ENCODE measurements at regions not wholly inside any gene's neighbourhood (a gene's known extent, or its start where the extent isn't known, plus 50 kb on each side); places are given as distances from the start of the nearest gene placed in this dataset.

DNA sequence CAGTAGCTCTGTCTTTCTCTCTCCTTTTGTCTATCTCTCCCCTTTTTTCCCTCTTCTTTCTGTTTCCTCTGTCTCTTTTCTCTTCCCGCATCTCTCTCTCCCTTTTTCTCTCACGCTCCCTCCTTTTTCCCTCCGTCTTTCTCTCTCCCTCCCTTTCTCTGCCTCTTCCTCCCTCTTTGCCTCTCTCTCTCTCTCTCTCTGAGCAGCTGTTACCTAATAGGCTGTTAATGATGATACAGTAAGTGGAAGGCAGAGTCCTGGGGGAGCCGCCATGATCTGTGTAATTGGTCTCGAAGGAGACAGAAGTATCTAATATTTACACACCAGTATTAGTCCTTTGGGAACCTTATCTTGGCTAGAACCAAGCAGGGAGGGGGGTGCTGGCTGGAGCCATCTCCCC lies 136.1 kb upstream of the CIBAR2 start:
- TF ChIP-seq EZH2 (IDR thresholded peaks at IDR 0.05) (no peak), POLR2AphosphoS5 (IDR thresholded peaks at IDR 0.05; ENCODE audit: borderline replicate concordance, low read depth, low read length) (no peak), FOXP2 (optimal IDR thresholded peaks at IDR 0.05; ENCODE audit: control extremely low read depth, extremely low read length, insufficient read depth) (no peak)
- DNase-seq (ENCODE audit: low read depth, low spot score) = no peak
- no peaks in the 10 kb centered on the region for H3K9me3 ChIP-seq (ENCODE audit: low read depth, low read length)
- H3K4me3 ChIP-seq = no peak overlapping the region
- no peaks in the 10 kb centered on the region for H3K36me3 ChIP-seq (ENCODE audit: insufficient read depth, low read length)
- H3K9ac ChIP-seq (ENCODE audit: insufficient read length) = no peak overlapping the region
- no peak overlapping the region for H3K27ac ChIP-seq

DNA sequence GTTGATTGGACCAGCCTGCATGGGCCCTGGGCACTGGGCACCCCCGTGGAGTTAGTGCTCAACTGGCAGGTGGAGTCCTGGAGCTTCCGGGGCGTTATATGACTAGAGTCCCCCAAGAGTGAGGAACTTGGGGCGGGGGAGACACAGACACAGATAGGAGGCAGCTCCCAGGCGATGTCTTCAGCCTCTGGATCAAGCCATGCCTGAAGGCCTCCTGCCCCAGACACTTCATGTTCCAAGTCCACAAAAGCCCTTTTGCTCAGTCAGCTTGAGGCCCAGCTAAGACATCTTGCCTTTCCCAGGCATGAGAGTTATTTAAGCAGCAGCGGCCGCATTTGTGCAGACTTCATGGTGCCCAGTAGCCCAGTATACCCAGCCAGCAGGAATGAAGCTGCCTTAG lies 136.6 kb upstream of the CIBAR2 start:
- DNase-seq (ENCODE audit: low read depth, low spot score) = no peak
- H3K9me3 ChIP-seq (ENCODE audit: low read depth, low read length) = no peaks in the 10 kb centered on the region
- H3K27ac ChIP-seq = no peak overlapping the region
- TF ChIP-seq FOXP2 (optimal IDR thresholded peaks at IDR 0.05; ENCODE audit: control extremely low read depth, extremely low read length, insufficient read depth) (no peak), EZH2 (IDR thresholded peaks at IDR 0.05) (no peak), POLR2AphosphoS5 (IDR thresholded peaks at IDR 0.05; ENCODE audit: borderline replicate concordance, low read depth, low read length) (no peak)
- no peaks in the 10 kb centered on the region for H3K36me3 ChIP-seq (ENCODE audit: insufficient read depth, low read length)
- H3K9ac ChIP-seq (ENCODE audit: insufficient read length) = no peak overlapping the region
- H3K4me3 ChIP-seq = no peak overlapping the region

DNA sequence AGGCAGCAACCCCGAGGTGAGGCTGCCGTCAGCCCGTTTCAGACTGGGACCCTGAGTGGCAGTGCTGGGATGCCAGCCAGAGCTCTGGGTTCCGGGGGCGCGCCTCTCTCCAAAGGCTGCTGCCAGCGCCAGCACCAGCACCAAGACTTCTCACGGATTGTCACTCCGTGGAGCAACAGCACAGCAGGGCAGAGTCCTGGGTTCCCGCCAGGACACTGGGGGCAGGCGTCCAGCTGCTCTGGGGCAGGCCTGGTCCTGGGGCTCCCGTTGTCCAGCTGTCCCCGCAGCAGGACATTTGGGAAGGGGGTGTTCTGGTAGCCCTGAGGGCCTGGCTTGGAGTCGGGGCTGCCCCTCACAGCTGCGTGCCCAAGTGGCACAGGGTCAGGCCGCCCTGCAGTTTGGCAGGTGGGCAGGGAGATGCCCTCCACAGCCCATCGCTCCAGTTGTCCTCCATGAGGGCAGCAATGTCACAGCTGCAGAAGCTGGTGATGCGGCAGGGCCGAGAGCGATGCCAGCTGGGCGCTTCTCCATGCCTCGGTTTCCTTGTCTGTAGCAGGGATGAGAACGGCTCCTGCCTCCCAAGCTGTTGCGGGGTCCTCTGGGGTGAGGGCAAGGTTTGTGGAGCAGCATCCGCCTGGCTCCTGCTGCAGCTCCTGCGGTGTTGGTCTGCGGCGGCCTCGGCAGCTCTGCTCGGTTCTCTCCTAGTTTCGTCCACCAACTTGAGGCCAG lies 137.3 kb upstream of the CIBAR2 start:
- H3K27ac ChIP-seq = no peak overlapping the region
- TF ChIP-seq POLR2AphosphoS5 (IDR thresholded peaks at IDR 0.05; ENCODE audit: borderline replicate concordance, low read depth, low read length) (no peak), EZH2 (IDR thresholded peaks at IDR 0.05) (no peak), FOXP2 (optimal IDR thresholded peaks at IDR 0.05; ENCODE audit: control extremely low read depth, extremely low read length, insufficient read depth) (no peak)
- no peak overlapping the region for H3K9ac ChIP-seq (ENCODE audit: insufficient read length)
- no peaks in the 10 kb centered on the region for H3K36me3 ChIP-seq (ENCODE audit: insufficient read depth, low read length)
- H3K9me3 ChIP-seq (ENCODE audit: low read depth, low read length) = no peaks in the 10 kb centered on the region
- no peak for DNase-seq (ENCODE audit: low read depth, low spot score)
- H3K4me3 ChIP-seq = no peak overlapping the region

DNA sequence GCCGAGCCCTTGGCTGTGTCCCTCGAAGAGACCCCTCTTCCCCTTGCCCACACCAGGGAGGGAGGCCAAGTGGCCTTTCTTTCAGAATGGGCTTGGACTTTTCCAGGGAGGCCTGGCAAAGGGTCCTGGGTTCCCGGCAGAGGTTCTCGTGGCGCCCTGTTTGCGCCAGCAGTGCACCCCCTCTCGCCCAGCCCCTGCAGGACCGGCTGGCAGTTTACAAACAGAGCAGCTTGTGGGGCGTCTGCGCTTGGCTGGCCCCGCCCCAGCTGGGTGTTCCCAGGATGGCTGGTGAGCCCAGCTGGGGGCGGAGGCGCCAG lies 137.8 kb upstream of the CIBAR2 start:
- H3K4me3 ChIP-seq = no peak overlapping the region
- no peak overlapping the region for H3K9ac ChIP-seq (ENCODE audit: insufficient read length)
- no peaks in the 10 kb centered on the region for H3K36me3 ChIP-seq (ENCODE audit: insufficient read depth, low read length)
- no peak for DNase-seq (ENCODE audit: low read depth, low spot score)
- H3K9me3 ChIP-seq (ENCODE audit: low read depth, low read length) = no peaks in the 10 kb centered on the region
- TF ChIP-seq POLR2AphosphoS5 (IDR thresholded peaks at IDR 0.05; ENCODE audit: borderline replicate concordance, low read depth, low read length) = no peak
- TF ChIP-seq EZH2 (IDR thresholded peaks at IDR 0.05) = no peak
- TF ChIP-seq FOXP2 (optimal IDR thresholded peaks at IDR 0.05; ENCODE audit: control extremely low read depth, extremely low read length, insufficient read depth) = no peak
- no peak overlapping the region for H3K27ac ChIP-seq

DNA sequence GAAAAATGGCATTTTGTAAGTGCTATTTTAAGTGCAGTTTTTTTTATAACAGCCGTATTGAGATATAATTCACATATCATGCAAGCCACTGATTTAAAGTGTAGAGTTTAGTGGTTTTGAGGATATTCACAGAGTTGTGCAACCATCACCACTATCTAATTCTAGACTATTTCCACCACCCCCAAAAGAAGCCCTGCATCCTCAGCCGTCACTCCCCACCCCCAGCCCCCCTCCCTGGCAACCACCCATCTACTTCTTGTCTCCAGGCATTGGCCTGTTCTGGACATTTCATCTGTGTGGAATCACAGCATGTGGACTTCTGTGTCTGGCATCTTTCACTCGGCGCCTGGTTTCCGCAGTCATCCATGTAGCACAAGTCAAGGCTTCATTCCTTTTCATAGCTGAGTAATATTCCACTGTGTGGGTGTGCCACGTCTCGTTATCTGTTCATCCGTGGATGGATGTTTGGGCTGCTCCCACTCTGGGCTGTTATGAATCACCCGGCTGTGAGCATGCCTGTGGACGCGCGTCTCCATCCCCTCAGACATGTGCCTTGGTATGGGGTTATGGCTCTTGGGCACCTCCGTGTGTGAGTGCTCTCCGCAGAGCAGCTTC lies 138.4 kb upstream of the CIBAR2 start:
- DNase-seq (ENCODE audit: low read depth, low spot score) = no peak
- Histone ChIP-seq H3K27ac (no peak overlapping the region), H3K36me3 (ENCODE audit: insufficient read depth, low read length) (no peaks in the 10 kb centered on the region), H3K9me3 (ENCODE audit: low read depth, low read length) (no peaks in the 10 kb centered on the region), H3K9ac (ENCODE audit: insufficient read length) (no peak overlapping the region), H3K4me3 (no peak overlapping the region)
- TF ChIP-seq FOXP2 (optimal IDR thresholded peaks at IDR 0.05; ENCODE audit: control extremely low read depth, extremely low read length, insufficient read depth) (no peak), EZH2 (IDR thresholded peaks at IDR 0.05) (no peak)

DNA sequence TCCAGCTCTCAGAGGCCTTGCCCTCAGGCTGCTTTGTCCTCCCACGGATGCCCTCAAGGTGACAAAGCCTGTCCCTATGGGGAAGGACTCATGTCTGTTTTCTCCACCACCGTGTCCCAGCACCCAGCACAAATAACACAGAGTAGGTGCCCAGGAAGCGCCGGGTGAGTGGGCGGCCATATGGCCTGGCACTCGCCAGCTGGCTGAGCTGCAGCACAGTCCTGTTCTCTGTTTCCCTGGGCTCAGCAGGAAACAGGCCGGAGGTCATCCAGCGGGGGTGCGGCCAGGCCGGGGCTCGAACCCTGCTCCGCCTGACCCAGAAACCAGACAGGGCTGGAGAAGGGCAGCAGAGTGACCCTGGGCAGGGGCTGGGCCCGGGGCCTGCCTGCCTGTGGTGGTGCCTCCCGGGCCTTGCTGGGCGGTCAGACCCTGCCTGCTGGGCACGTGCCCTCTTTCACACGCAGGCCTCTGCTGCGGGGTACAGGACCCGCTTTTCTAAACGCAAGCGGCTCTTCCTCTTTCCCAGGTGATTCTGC lies 139.0 kb upstream of the CIBAR2 start:
- H3K4me3 ChIP-seq = no peak overlapping the region
- H3K27ac ChIP-seq = no peak overlapping the region
- no peaks in the 10 kb centered on the region for H3K9me3 ChIP-seq (ENCODE audit: low read depth, low read length)
- H3K9ac ChIP-seq (ENCODE audit: insufficient read length) = no peak overlapping the region
- no peak for TF ChIP-seq POLR2AphosphoS5 (IDR thresholded peaks at IDR 0.05; ENCODE audit: borderline replicate concordance, low read depth, low read length)
- TF ChIP-seq EZH2 (IDR thresholded peaks at IDR 0.05) = no peak
- TF ChIP-seq FOXP2 (optimal IDR thresholded peaks at IDR 0.05; ENCODE audit: control extremely low read depth, extremely low read length, insufficient read depth) = no peak
- DNase-seq (ENCODE audit: low read depth, low spot score) = no peak
- H3K36me3 ChIP-seq (ENCODE audit: insufficient read depth, low read length) = no peaks in the 10 kb centered on the region

DNA sequence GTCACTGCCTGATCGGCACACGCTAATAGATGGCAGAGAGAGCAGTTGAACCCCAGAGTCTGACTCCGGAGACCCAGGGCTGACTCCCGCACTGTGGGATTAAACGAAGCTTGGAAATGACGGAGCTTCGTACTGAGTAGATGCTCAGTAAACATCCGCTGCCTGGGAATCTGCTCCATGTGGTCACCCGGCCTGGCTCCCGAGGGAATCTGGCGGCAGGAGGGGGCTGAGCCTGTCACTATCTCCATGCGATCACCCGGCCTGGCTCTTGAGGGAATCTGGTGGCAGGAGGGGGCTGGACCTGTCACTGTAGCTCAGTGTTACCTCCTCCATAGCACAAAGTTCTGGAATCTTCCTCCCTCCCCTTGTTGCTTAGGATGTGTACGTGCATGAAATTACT lies 139.7 kb upstream of the CIBAR2 start:
- TF ChIP-seq POLR2AphosphoS5 (IDR thresholded peaks at IDR 0.05; ENCODE audit: borderline replicate concordance, low read depth, low read length) = no peak
- no peak for TF ChIP-seq EZH2 (IDR thresholded peaks at IDR 0.05)
- TF ChIP-seq FOXP2 (optimal IDR thresholded peaks at IDR 0.05; ENCODE audit: control extremely low read depth, extremely low read length, insufficient read depth) = no peak
- Histone ChIP-seq H3K36me3 (ENCODE audit: insufficient read depth, low read length) (no peaks in the 10 kb centered on the region), H3K9ac (ENCODE audit: insufficient read length) (no peak overlapping the region), H3K27ac (no peak overlapping the region), H3K9me3 (ENCODE audit: low read depth, low read length) (no peaks in the 10 kb centered on the region), H3K4me3 (no peak overlapping the region)
- no peak for DNase-seq (ENCODE audit: low read depth, low spot score)

DNA sequence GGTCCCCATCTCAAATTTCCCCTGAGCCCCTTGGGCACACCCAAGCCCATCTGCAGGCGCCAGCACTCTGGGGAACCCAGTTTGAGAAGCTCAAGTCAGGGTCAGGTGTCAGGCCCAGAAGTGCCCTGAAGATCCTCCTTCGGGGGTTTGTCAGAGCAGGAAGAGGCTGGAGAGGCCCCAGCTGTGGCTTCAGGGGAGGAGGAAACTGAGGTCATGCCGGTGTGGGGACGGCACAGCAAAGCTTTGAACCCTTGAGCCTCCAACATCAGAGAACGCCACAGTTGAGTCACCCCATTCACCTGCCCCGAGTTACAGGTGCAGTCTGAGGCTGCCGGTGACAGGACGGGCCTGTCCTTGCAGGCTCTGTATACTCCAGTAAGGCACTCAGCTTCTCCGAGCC lies 140.2 kb upstream of the CIBAR2 start:
- no peak for TF ChIP-seq EZH2 (IDR thresholded peaks at IDR 0.05)
- TF ChIP-seq FOXP2 (optimal IDR thresholded peaks at IDR 0.05; ENCODE audit: control extremely low read depth, extremely low read length, insufficient read depth) = no peak
- no peak for TF ChIP-seq POLR2AphosphoS5 (IDR thresholded peaks at IDR 0.05; ENCODE audit: borderline replicate concordance, low read depth, low read length)
- DNase-seq (ENCODE audit: low read depth, low spot score) = no peak
- no peaks in the 10 kb centered on the region for H3K9me3 ChIP-seq (ENCODE audit: low read depth, low read length)
- H3K27ac ChIP-seq = no peak overlapping the region
- no peaks in the 10 kb centered on the region for H3K36me3 ChIP-seq (ENCODE audit: insufficient read depth, low read length)
- H3K9ac ChIP-seq (ENCODE audit: insufficient read length) = no peak overlapping the region
- no peak overlapping the region for H3K4me3 ChIP-seq
